Adrenal gland (tissue), 5 donors: ENCODE measurements at regions not wholly inside any gene's neighbourhood (a gene's known extent, or its start where the extent isn't known, plus 50 kb on each side); places are given as distances from the start of the nearest gene placed in this dataset.

Source experiments
- CTCF ChIP-seq, 6 experiments: fragments of 450-650 bp in 4 of 6; fragments of 200-600 bp in 2 of 6; sonication (generic) in 1 of 6; IDR thresholded peaks; 1 replicate in 5 of 6; 2 replicates in 1 of 6; pipeline versions ENCODE4 v1.5.1 to v1.8.0; 2016 to 2021; ENCODE audit warnings: antibody characterized with exemption in 6 of 6, mild to moderate bottlenecking in 2 of 6, moderate library complexity in 1 of 6
- POLR2A ChIP-seq, 2 donors: fragments of 450-650 bp; IDR thresholded peaks; one replicate each; pipeline ENCODE4 v1.6.1; 2017; ENCODE audit warnings: antibody characterized with exemption in 2 of 2, mild to moderate bottlenecking in 2 of 2, moderate library complexity in 1 of 2
- donor health status: DM: no; HTN: no; CAD: no.

- TF ChIP-seq CTCF (IDR thresholded peaks at IDR 0.05) (no peak), POLR2A (IDR thresholded peaks at IDR 0.05) (no peak)
These were observed 83.6 kb upstream of the LCLAT1 start for GRCh38 chr2:30363406-30363805.
